Retina (tissue), 1 donor: ENCODE measurements at regions not wholly inside any gene's neighbourhood (a gene's known extent, or its start where the extent isn't known, plus 50 kb on each side); places are given as distances from the start of the nearest gene placed in this dataset.
A peak's percentile ranks its signal among the peaks of the same experiment; 100 is the strongest.
"Not testable (repeated sequence)": the region's sequence is repeated elsewhere in the genome, so short reads cannot be mapped to it uniquely, and the experiment has no call there.

ENCODE experiments used
- DNase-seq: peaks from one replicate; pipeline ENCODE4 v3.0.0-alpha.2; 2016

- DNase-seq = no peak
Observed at GRCh38 chr10:101280511-101280910, 51.2 kb upstream of the LBX1 start.

GRCh38 chr10:101280921-101281320, 51.7 kb upstream of the LBX1 start:
- not testable (repeated sequence) for DNase-seq

DNA sequence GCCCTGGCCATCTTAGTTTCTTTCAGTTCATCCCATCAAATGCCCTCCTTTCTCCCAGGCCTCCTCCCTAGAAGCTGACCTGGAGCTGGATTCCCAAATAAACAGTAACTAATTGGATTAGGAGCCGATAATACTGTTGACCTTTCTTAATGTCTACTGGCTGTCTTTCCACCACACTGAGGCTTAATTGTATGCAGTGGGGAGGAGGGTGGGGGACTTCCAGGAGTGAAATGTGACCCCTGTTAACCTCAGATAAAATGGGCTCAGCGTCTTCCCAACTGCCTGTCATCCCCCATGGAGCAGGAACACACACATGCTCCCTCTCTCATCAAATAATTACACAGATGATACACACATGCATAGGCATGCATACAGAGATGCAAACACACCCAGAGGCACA, 53.7 kb upstream of the LBX1 start:
- peak; percentile 72 for DNase-seq

DNA sequence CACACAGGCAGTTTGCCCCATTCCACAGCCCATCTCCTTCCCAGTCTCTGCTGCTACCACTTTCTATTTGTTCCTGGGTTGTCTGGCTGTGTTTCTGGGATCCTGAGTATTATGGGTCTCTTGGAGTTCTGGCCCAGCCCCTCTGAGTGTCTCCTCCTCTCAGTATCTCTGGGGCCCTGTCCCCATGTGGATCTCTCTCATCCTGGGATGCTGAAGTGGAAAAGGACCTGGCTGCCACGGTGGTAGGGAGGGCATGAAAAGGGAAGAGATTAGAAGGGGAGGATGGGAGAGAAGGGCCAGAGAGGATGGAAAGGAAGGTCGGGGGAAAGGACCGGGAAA, 54.5 kb upstream of the LBX1 start:
- no peak for DNase-seq

DNA sequence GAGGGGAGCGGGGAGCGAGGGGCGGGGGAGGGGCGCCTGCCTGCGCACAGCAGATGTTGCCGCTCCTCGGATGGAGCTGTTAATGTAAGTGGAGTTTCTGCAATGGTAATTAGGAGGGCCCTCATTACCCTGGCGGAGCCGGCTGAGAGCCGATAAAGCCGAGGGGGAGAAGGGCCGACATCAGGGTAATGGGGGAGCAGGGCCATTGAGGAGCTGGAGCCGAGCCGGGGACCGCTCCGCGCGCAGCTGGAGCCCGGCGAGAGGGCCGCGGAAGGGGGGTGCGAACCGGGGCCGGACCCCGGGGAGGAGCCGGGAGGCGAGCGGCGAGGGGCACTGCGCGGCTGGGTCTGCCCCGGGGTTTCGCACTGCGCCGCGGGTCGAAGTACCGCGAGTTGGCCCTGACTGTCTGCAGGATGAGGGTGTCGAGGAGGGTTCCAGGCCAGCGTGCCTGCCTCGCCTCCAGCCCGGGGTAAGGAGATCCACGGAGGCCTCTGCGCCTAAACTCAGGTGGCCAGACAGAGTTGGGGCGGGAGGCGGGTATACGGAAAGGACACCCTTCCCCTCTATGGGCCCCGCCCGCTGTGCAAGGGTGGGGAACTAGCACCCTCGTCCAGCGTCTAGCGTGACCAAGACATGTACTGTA, 55.0 kb upstream of the LBX1 start:
- peak; percentile 74 for DNase-seq

DNA sequence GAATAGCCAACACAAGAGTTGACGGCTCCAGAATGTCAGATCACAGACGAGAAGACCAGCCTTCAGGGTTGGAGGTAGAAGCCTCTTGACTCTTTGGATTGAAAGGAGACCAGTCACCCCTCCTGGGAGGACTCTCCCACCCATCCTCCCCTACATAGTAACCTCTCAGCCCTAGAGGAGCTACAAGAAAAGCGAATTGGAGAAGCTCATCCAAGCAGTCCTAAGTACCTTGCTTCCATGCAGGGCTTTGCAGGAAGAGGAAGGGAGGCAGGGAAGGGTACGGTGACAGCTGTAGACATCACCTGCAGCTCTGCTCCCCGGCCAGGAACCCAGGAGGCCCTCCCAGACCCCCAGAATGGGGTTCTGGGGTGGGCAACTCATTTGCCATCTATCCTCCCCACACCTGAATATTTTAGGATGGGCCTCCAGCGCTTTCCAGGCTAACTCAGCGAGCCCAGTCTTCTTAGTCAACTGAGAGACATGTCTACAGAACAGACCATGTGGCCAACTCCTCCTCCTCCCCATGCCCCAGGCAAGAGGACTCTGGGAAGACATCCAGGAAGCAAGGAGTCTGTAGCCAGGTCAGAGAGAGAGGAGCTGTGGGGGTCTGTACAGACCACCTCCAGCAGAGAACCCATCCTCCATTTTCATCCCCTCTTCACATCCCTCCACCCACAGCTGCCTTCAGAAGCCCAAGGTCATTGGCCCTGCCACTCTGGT, 55.6 kb upstream of the LBX1 start:
- no peak for DNase-seq

- peak; percentile 51 for DNase-seq
Observed at GRCh38 chr10:101285519-101286070, 56.3 kb upstream of the LBX1 start.

GRCh38 chr10:101286248-101287046, 57.2 kb upstream of the LBX1 start:
- no peak for DNase-seq

- DNase-seq = no peak
Observed at GRCh38 chr10:101287183-101287996, 58.1 kb upstream of the LBX1 start.

- DNase-seq = peak; percentile 65
Observed at GRCh38 chr10:101287997-101288635, 58.9 kb upstream of the LBX1 start.

- DNase-seq = no peak
Observed at GRCh38 chr10:101289541-101289940, 60.3 kb upstream of the LBX1 start.

GRCh38 chr10:101290431-101290830, 61.2 kb upstream of the LBX1 start:
- peak; percentile 44 for DNase-seq

- DNase-seq = peak; percentile 43
Observed at GRCh38 chr10:101290881-101291280, 61.6 kb upstream of the LBX1 start.

DNA sequence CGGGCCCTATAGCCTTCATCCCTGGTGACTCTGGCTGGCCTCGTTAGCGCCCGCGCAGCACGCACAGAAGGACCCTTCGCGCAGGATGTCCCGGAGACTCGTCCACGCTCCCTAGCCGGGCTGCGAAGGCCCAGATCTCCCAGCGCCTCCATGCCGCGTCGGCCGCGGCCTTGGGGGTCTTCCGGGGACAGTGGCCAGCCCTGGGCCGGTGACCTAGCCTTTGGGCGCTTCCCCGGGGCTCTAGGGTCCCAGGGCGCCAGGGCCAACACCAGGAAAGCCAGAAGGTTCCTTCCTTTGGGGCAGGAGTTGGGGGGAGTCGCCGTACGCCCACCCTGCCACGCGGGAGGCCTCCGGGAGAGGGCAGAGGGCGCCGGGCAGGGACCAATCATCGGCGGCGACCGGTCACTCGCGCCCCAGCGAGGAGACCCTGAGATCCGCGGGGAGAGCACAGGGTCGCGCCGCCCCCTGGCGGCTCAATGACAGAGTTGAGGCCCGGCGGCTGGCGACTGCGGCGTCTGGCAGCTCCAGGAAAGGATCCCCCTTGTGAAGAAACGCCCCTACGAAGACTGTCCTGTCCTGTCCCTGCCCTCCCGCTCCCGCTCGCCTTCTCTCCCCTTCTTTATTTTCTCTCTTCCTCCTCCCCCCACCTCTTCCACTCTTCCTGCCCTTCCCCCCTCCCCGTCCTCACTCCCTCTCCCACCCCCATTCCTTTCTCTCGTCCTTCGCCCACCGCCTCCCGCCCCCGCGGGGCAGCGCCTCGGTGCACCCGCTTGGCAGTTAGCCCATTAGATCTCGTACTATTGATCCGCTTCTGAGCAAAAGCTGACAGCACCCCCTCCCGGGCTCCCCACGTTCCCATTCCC, 62.3 kb upstream of the LBX1 start:
- DNase-seq = peak; percentile 90

DNA sequence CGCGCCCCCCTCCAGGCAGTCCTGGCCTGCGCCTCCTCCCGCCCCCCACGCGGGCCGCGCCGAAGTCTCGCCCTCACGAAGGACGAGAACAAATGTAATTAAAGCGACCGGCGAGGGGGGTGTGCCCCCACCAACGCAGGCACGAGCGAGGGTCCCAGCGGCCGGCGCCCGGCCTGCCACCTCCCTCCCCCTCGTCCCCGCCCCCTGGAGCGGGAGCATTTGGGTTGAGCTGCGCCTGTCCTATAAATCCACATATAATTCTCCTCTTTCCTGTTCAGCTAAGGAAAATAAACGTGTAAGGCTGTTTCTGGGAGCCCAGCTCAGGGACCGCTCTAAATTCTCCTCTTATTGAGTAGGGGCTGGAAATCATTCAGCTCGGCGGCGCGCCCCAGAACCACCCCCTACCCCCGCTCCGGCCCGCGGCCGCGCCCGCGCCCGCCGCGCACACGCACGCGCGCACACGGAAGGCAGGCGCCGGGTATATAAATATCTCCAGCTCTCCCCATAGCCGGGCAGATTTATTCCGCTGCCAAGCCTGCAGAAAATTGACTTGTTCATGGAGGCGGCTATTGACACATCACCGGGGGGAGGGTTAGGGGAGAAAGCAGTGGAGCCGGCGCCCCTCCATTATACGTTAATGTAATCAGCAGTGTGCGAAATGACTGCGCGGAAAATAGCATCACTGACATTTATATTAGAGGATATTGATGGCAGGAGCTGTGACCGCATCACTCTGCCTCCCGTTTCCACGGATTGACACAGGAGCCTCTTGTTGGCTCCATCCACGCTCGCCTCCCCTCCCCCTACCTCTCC, 61.6 kb upstream of the BTRC start:
- DNase-seq = peak; percentile 85

DNA sequence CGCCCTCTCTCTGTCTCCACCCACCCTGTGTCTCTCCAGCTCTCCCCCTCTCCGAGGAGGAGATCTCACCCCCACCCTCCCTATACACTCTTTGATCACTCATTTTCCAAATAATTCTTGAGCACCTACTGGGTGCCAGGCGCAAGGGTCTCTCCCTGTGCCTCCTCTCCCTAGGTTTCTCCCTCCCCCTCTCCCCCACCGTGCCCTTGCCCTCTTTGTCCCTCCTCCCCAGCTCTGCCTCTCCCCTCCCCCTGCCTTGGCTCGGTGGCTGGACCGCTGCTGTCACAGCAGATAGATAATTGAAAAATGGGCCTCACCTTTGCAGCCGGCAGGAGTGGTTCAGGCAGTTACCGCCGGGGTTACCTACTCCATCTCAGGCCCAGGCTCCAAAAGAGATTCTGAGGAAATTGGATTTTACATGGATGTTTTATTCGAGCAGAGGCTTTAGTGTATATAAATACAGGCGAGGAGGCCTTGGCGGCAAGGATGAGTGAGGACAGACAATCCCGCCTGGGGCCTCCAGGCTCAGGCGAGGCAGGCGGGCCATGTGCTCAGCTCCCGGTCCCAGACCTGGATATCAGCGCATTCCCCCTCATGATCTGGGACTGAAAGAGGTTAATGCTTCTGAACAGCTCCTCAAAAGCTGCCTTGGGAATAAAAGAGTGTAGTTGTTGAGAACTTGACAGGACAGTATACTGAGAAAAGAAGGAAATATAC, 60.8 kb upstream of the BTRC start:
- DNase-seq = peak; percentile 72

GRCh38 chr10:101294109-101294508, 59.9 kb upstream of the BTRC start:
- no peak for DNase-seq

DNA sequence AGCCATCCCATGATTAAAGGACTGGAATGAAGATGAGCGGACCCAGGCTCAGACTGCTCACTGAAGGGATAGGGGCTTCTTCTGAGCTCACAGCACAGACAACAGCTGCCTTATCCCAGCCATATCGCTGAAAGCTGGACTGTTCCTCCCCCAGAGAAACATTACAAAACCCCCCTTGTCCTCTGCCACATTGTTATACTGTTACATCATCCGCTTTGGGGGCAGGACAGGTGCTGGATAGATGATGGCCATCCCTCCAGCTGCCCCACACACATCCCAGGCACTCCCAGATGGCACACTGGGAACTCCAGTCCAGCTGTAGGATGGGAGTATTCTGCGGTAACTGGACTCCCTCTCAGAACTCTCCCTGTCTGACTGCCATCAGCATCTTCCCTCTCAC, 58.7 kb upstream of the BTRC start:
- no peak for DNase-seq

DNA sequence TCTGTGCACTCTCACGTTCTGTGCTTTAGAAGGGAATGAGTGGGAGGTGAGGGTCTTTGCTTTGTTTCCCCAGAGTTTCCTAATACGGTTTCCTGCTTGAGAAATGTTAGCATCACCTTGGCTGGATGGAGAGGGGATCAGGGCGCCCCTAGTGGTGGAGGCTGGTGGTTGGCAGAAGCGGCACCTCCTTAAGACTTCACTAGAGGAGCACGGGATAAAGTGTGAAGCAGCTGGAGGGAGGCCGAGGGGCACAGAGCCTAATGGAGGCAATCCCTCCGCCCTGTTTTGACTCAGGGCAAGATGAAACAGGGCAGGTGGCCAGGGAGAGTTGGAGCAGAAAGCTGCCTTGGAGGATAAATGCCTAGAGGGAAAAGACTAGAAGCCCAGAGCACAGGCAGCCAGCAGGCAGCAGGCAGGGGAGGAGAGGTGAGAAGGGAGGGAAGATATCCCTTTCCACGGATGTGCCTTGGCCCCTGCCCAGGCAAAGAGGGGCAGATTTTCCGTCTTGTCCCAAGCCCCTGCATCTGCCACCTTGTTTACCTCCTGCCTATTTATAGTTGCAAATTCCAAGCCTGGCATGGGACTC, 56.0 kb upstream of the BTRC start:
- peak; percentile 80 for DNase-seq
